ENCODE measurements at regions not wholly inside any gene's neighbourhood (a gene's known extent, or its start where the extent isn't known, plus 50 kb on each side); places are given as distances from the start of the nearest gene placed in this dataset.

DNA sequence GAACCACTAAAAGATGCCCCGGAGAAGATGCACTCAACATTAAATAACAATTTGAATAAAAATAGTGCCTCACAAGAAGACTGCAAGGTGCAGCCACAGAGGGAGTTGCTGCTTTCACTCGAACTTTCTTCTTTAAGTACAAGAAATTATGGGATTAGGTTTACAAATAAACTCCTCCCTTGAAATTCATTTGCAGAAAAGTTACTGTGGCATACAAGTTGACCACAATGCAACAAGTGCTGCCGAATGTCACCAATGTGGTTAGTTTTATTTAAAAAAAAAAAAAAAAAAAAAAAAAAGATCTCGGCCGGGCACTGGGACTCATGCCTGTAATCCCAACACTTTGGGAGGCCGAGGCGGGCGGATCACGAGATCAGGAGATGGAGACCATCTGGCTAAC lies 76.8 kb upstream of the RAB4A start:
- Histone ChIP-seq H2AFZ (ENCODE audit: low read length) (no peak overlapping the region), H3K4me3 (replicated peaks in 1 of 3; ENCODE audit: insufficient read depth in 1 of 3, low read depth in 2 of 3, low read length in 3 of 3) (no peak overlapping the region), H3K36me3 (replicated peaks in 1 of 2; ENCODE audit: control insufficient read depth in 1 of 2, insufficient read depth in 2 of 2, low read length in 2 of 2) (no peaks in the 10 kb centered on the region), H3K27ac (ENCODE audit: extremely low read length, insufficient read depth, low read length) (no peak overlapping the region), H3K9ac (ENCODE audit: insufficient read depth, low read depth, low read length) (no peak overlapping the region), H3K4me2 (ENCODE audit: low read depth, low read length) (no peak overlapping the region), H4K20me1 (ENCODE audit: insufficient read depth, low read length) (no peaks in the 10 kb centered on the region), H3K9me3 (ENCODE audit: low read length) (no peaks in the 10 kb centered on the region), H3K4me1 (ENCODE audit: insufficient read depth, low read length) (peaks cover 2% of the 10 kb centered on the region; the same call in 1 of the 2 replicates), H3K79me2 (ENCODE audit: insufficient read depth, low read length) (no peaks in the 10 kb centered on the region), H3K27me3 (ENCODE audit: control insufficient read depth in 1 of 2, insufficient read depth in 2 of 2, low read length in 2 of 2) (no peaks in the 10 kb centered on the region)
- ChIA-PET POLR2A (no interaction called here), CTCF (ENCODE audit: low intra/inter-chr PET ratio, low total read pairs) (no interaction called here)
- BruUV-seq (replicated peaks), result no TSS peak
- WGBS (ENCODE audit: low lambda C conversion rate), result 82% methylated on average over 9 of the region's 9 CpGs
- no peak for FAIRE-seq
- TF ChIP-seq ATM (IDR thresholded peaks at IDR 0.05; ENCODE audit: borderline replicate concordance) (no peak), ZNF292 (CRISPR knock-in tag; IDR thresholded peaks at IDR 0.05; ENCODE audit: borderline replicate concordance, low read depth) (no peak), MYPOP (CRISPR knock-in tag; IDR thresholded peaks at IDR 0.05) (no peak), ZNF724P (CRISPR knock-in tag; IDR thresholded peaks at IDR 0.05; ENCODE audit: borderline replicate concordance) (no peak), PHF5A (CRISPR knock-in tag; IDR thresholded peaks at IDR 0.05; ENCODE audit: low read depth, unreplicated experiment) (no peak), FOXK2 (IDR thresholded peaks at IDR 0.05) (no peak), GATAD1 (CRISPR knock-in tag; IDR thresholded peaks at IDR 0.05) (no peak), NR2F2 (IDR thresholded peaks at IDR 0.05; ENCODE audit: borderline replicate concordance, low read depth) (no peak), ZNF75D (CRISPR knock-in tag; IDR thresholded peaks at IDR 0.05; ENCODE audit: borderline replicate concordance) (no peak), ASH2L (IDR thresholded peaks at IDR 0.05; ENCODE audit: insufficient read length, low read depth, low read length) (no peak), ZNF431 (CRISPR knock-in tag; IDR thresholded peaks at IDR 0.05; ENCODE audit: borderline replicate concordance, low read depth) (no peak), ZNF207 (IDR thresholded peaks at IDR 0.05; ENCODE audit: borderline replicate concordance) (no peak), NFIC (IDR thresholded peaks at IDR 0.05; ENCODE audit: low read length) (no peak), ZNF709 (CRISPR knock-in tag; IDR thresholded peaks at IDR 0.05) (no peak), ZNF530 (CRISPR knock-in tag; IDR thresholded peaks at IDR 0.05; ENCODE audit: low read depth) (no peak)
- TF ChIP-seq, protein P1, sequence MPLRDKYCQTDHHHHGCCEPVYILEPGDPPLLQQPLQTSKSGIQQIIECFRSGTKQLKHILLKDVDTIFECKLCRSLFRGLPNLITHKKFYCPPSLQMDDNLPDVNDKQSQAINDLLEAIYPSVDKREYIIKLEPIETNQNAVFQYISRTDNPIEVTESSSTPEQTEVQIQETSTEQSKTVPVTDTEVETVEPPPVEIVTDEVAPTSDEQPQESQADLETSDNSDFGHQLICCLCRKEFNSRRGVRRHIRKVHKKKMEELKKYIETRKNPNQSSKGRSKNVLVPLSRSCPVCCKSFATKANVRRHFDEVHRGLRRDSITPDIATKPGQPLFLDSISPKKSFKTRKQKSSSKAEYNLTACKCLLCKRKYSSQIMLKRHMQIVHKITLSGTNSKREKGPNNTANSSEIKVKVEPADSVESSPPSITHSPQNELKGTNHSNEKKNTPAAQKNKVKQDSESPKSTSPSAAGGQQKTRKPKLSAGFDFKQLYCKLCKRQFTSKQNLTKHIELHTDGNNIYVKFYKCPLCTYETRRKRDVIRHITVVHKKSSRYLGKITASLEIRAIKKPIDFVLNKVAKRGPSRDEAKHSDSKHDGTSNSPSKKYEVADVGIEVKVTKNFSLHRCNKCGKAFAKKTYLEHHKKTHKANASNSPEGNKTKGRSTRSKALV (CRISPR knock-in tag; IDR thresholded peaks at IDR 0.05), result no peak
- TF ChIP-seq, protein P2, sequence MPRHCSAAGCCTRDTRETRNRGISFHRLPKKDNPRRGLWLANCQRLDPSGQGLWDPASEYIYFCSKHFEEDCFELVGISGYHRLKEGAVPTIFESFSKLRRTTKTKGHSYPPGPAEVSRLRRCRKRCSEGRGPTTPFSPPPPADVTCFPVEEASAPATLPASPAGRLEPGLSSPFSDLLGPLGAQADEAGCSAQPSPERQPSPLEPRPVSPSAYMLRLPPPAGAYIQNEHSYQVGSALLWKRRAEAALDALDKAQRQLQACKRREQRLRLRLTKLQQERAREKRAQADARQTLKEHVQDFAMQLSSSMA (CRISPR knock-in tag; IDR thresholded peaks at IDR 0.05), result no peak
- TF ChIP-seq, protein P3, sequence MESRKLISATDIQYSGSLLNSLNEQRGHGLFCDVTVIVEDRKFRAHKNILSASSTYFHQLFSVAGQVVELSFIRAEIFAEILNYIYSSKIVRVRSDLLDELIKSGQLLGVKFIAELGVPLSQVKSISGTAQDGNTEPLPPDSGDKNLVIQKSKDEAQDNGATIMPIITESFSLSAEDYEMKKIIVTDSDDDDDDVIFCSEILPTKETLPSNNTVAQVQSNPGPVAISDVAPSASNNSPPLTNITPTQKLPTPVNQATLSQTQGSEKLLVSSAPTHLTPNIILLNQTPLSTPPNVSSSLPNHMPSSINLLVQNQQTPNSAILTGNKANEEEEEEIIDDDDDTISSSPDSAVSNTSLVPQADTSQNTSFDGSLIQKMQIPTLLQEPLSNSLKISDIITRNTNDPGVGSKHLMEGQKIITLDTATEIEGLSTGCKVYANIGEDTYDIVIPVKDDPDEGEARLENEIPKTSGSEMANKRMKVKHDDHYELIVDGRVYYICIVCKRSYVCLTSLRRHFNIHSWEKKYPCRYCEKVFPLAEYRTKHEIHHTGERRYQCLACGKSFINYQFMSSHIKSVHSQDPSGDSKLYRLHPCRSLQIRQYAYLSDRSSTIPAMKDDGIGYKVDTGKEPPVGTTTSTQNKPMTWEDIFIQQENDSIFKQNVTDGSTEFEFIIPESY (CRISPR knock-in tag; IDR thresholded peaks at IDR 0.05), result no peak
- TF ChIP-seq, protein P4, sequence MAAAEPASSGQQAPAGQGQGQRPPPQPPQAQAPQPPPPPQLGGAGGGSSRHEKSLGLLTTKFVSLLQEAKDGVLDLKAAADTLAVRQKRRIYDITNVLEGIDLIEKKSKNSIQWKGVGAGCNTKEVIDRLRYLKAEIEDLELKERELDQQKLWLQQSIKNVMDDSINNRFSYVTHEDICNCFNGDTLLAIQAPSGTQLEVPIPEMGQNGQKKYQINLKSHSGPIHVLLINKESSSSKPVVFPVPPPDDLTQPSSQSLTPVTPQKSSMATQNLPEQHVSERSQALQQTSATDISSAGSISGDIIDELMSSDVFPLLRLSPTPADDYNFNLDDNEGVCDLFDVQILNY (CRISPR knock-in tag; conservative IDR thresholded peaks at IDR 0.05), result no peak
- ATAC-seq, result no peak
- no peak for DNase-seq (ENCODE audit: low spot score)
- in situ Hi-C loops (cut with HindIII; ENCODE audit: extremely low pct_ligation_motif_present, low pct_unique_long_range_greater_than_20kb) (no loop called here), intact Hi-C loops (cut with micrococcal nuclease; ENCODE audit: unreplicated experiment) (no loop called here)

Measured in HepG2 (cell line).